Memory B cell (primary cell): ENCODE measurements at regions not wholly inside any gene's neighbourhood (a gene's known extent, or its start where the extent isn't known, plus 50 kb on each side); places are given as distances from the start of the nearest gene placed in this dataset.

Experiments
- ATAC-seq: fragments of 150-1000 bp; cut with Tn5 transposase; 2 replicates; pipeline ENCODE4 v1.10.0; 2021; ENCODE audit warnings: low read depth, mild to moderate bottlenecking, moderate library complexity
- DNase-seq, 2 donors: peaks; one replicate each; pipeline ENCODE4 v3.0.0; 2022; ENCODE audit warnings: low spot score in 2 of 2
- H3K27ac Mint-ChIP-seq: one replicate; pipeline ENCODE4 v1.8.0; 2022; ENCODE audit warnings: mild to moderate bottlenecking, moderate library complexity, mixed read lengths
- H3K27me3 Mint-ChIP-seq: one replicate; pipeline ENCODE4 v1.8.0; 2022; ENCODE audit warnings: mixed read lengths
- H3K36me3 Mint-ChIP-seq: one replicate; pipeline ENCODE4 v1.8.0; 2022; ENCODE audit warnings: mild to moderate bottlenecking, mixed read lengths
- H3K4me1 Mint-ChIP-seq: one replicate; pipeline ENCODE4 v1.8.0; 2022; ENCODE audit warnings: mixed read lengths
- H3K4me3 Mint-ChIP-seq: one replicate; pipeline ENCODE4 v1.8.0; 2022; ENCODE audit warnings: mild to moderate bottlenecking, moderate library complexity, mixed read lengths
- H3K9me3 Mint-ChIP-seq: one replicate; pipeline ENCODE4 v1.8.0; 2022; ENCODE audit warnings: mixed read lengths

DNA sequence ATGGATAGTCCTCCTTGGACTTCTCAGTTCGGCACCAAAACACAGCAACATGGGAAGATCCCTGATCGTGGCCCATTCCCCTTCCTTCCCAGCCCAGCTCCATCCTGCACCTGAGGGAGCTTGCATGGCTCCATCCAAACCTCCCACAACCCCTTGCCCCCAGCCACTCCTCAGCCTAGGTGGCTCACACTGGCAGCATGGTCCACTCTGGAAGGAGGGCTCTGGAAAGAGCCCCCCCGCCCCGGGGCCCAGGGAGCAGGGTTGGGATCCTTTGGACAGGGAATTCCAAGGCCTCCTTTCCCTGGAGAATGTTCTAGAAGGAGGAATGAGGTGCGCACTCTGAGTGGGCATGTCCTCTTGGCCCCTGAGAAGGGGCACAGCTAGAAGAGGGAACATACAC is 62.8 kb upstream of the ID2 start:
- no peak for DNase-seq
- ATAC-seq: no peak
- Mint-ChIP-seq H3K27ac (no peak overlapping the region), H3K9me3 (no peaks in the 10 kb centered on the region), H3K27me3 (peaks cover 22% of the 10 kb centered on the region), H3K36me3 (no peaks in the 10 kb centered on the region), H3K4me3 (no peak overlapping the region), H3K4me1 (peaks cover 5% of the 10 kb centered on the region)

GRCh38 chr2:8620611-8621382 is 61.1 kb upstream of the ID2 start:
- DNase-seq (no peak), ATAC-seq (no peak)
- no peak overlapping the region for H3K27ac Mint-ChIP-seq
- no peaks in the 10 kb centered on the region for H3K9me3 Mint-ChIP-seq
- peaks cover 5% of the 10 kb centered on the region for H3K4me1 Mint-ChIP-seq
- H3K36me3 Mint-ChIP-seq: no peaks in the 10 kb centered on the region
- H3K4me3 Mint-ChIP-seq: no peak overlapping the region
- H3K27me3 Mint-ChIP-seq: peaks cover 16% of the 10 kb centered on the region

GRCh38 chr2:8622199-8622911 is 59.5 kb upstream of the ID2 start:
- ATAC-seq: no peak
- DNase-seq: no peak
- no peak overlapping the region for H3K4me3 Mint-ChIP-seq
- H3K27me3 Mint-ChIP-seq: peaks cover 18% of the 10 kb centered on the region
- H3K4me1 Mint-ChIP-seq: peaks cover 5% of the 10 kb centered on the region
- H3K27ac Mint-ChIP-seq: no peak overlapping the region
- no peaks in the 10 kb centered on the region for H3K9me3 Mint-ChIP-seq
- no peaks in the 10 kb centered on the region for H3K36me3 Mint-ChIP-seq

- H3K4me1 Mint-ChIP-seq: peaks cover 5% of the 10 kb centered on the region
- peaks cover 18% of the 10 kb centered on the region for H3K27me3 Mint-ChIP-seq
- H3K36me3 Mint-ChIP-seq: no peaks in the 10 kb centered on the region
- DNase-seq (no peak), ATAC-seq (no peak)
- no peak overlapping the region for H3K27ac Mint-ChIP-seq
- no peaks in the 10 kb centered on the region for H3K9me3 Mint-ChIP-seq
- H3K4me3 Mint-ChIP-seq: no peak overlapping the region
Measured at GRCh38 chr2:8622924-8623465, 58.9 kb upstream of the ID2 start.

- ATAC-seq: no peak
- no peaks in the 10 kb centered on the region for H3K36me3 Mint-ChIP-seq
- no peak overlapping the region for H3K27ac Mint-ChIP-seq
- DNase-seq: no peak
- H3K27me3 Mint-ChIP-seq: peaks cover 20% of the 10 kb centered on the region
- H3K9me3 Mint-ChIP-seq: no peaks in the 10 kb centered on the region
- no peak overlapping the region for H3K4me3 Mint-ChIP-seq
- peaks cover 10% of the 10 kb centered on the region for H3K4me1 Mint-ChIP-seq
Measured at GRCh38 chr2:8623576-8623957, 58.3 kb upstream of the ID2 start.

DNA sequence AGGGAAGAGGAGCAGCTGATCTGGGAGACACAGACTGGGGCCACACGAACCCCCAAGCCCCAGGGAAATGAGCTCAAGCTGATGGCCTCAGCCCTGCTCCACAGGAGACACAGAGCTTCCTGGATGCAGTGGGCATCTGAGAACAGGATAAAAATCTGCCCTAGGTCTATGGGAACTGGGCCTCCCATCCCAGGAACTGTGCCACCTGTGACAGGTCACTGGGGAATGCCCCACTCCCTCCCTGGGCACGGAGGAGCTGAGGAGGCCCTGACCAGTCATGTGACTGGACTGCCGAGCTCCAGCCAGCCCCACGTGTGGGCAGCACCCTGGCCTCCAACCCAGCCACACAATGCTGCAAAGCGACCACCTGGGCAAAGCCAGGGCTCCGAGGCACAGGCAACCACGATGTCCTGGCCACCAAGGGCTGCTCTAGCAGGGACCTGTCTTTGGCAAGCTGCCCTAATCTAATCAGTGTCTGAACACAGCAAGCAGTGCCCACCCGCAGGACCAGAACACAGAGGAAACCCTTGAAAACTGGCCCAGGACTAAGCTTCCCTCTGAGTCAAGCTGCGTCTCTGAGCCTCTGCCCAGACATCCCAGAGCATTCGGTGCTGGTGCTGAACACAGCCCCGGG is 57.8 kb upstream of the ID2 start:
- no peak for ATAC-seq
- no peak for DNase-seq
- Mint-ChIP-seq H3K4me3 (no peak overlapping the region), H3K4me1 (peaks cover 13% of the 10 kb centered on the region), H3K36me3 (no peaks in the 10 kb centered on the region), H3K27ac (no peak overlapping the region), H3K27me3 (peaks cover 19% of the 10 kb centered on the region), H3K9me3 (no peaks in the 10 kb centered on the region)

- no peak overlapping the region for H3K27ac Mint-ChIP-seq
- no peaks in the 10 kb centered on the region for H3K9me3 Mint-ChIP-seq
- ATAC-seq (no peak), DNase-seq (no peak)
- no peak overlapping the region for H3K4me3 Mint-ChIP-seq
- H3K36me3 Mint-ChIP-seq: no peaks in the 10 kb centered on the region
- peaks cover 17% of the 10 kb centered on the region for H3K27me3 Mint-ChIP-seq
- H3K4me1 Mint-ChIP-seq: peaks cover 13% of the 10 kb centered on the region
Measured at GRCh38 chr2:8624855-8625398, 56.9 kb upstream of the ID2 start.

DNA sequence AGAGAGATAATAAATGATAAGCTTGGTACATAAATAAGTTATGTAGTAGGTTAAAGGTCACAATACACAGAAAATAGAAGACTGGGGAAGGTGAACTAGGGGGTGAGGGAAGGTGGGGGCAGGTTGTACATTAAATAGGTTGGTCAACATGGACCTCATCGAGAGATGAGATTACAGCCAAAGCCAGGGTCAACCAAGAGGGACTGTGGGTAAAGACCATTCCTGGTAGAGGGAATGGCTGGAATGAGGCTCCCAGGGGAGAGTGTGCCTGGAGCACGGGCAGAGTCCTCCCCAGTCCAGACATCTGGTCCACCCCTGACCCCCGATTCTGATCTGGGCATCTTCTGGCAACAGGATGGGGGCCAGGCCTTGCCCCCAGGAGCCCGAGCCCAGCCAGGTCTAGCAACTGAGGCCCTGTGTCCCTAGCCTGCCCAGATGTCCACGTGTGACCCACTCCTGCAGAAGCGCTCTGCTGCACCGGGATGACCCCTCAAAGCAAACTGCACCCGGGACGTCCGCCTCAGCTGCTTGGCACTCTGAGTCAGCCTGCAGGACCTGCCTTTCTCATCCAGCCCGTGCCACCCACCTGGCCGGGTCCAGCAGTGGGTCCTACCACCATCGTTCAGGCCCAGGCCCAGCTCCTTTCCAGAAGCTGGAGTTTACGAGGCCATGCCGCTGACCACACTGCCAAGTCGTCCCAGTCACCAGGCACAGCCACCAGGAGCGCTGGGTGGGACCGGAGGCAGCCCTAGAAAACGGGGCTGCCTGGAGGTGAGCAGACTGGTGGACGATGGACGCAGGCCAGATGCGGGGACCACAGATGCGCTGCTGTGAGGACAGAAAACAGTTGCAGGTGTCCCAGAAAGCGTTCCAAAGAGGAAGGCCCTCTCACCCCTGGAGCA is 56.2 kb upstream of the ID2 start:
- ATAC-seq (no peak), DNase-seq (no peak)
- H3K4me3 Mint-ChIP-seq: no peak overlapping the region
- H3K36me3 Mint-ChIP-seq: no peaks in the 10 kb centered on the region
- H3K4me1 Mint-ChIP-seq: peaks cover 13% of the 10 kb centered on the region
- H3K9me3 Mint-ChIP-seq: no peaks in the 10 kb centered on the region
- peaks cover 17% of the 10 kb centered on the region for H3K27me3 Mint-ChIP-seq
- H3K27ac Mint-ChIP-seq: no peak overlapping the region

- no peak for ATAC-seq
- H3K36me3 Mint-ChIP-seq: no peaks in the 10 kb centered on the region
- no peaks in the 10 kb centered on the region for H3K9me3 Mint-ChIP-seq
- H3K4me1 Mint-ChIP-seq: peaks cover 13% of the 10 kb centered on the region
- DNase-seq: no peak
- no peak overlapping the region for H3K27ac Mint-ChIP-seq
- H3K27me3 Mint-ChIP-seq: peaks cover 17% of the 10 kb centered on the region
- H3K4me3 Mint-ChIP-seq: no peak overlapping the region
Measured at GRCh38 chr2:8626572-8626971, 55.3 kb upstream of the ID2 start.

DNA sequence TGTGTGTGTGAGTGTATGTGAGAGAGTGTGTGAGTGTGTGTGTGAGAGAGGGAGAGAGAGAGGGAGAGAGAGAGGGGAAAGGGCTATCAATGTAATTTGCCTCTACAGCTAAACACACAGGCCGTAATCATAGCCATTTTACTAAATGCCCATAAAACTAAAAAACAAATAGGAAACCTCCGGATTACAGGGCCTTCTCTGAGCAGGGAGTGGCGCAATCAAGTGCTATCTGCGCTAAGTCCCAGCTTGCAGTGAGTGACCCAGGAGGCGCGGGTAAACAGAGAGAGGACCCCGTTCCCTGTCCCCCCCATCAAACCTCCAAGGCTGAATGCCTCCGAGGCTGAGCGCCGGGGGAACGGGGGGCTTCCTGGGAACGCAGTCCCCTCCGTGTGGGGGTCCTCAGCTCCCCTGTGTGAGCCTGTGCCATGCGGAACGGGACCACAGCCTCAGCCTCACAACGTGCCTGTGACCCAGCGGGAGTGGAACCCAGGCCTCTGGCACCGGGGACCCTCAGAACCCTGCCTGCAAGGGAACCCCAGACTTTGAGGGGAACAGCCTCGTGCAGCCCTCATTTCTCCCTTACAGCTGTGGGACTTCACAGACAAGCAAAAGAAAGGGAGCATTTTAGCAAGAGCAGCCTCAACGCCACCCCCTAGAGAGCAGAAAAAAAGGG is 54.7 kb upstream of the ID2 start:
- H3K4me3 Mint-ChIP-seq: no peak overlapping the region
- H3K27ac Mint-ChIP-seq: no peak overlapping the region
- DNase-seq: no peak
- H3K9me3 Mint-ChIP-seq: no peaks in the 10 kb centered on the region
- H3K4me1 Mint-ChIP-seq: peaks cover 13% of the 10 kb centered on the region
- no peaks in the 10 kb centered on the region for H3K36me3 Mint-ChIP-seq
- ATAC-seq: no peak
- peaks cover 17% of the 10 kb centered on the region for H3K27me3 Mint-ChIP-seq

GRCh38 chr2:8627692-8628085 is 54.2 kb upstream of the ID2 start:
- H3K4me3 Mint-ChIP-seq: no peak overlapping the region
- no peaks in the 10 kb centered on the region for H3K36me3 Mint-ChIP-seq
- ATAC-seq: no peak
- H3K27ac Mint-ChIP-seq: no peak overlapping the region
- peaks cover 15% of the 10 kb centered on the region for H3K27me3 Mint-ChIP-seq
- DNase-seq: no peak
- peaks cover 11% of the 10 kb centered on the region for H3K4me1 Mint-ChIP-seq
- H3K9me3 Mint-ChIP-seq: no peaks in the 10 kb centered on the region

GRCh38 chr2:8628179-8628865 is 53.5 kb upstream of the ID2 start:
- Mint-ChIP-seq H3K9me3 (no peaks in the 10 kb centered on the region), H3K4me1 (peaks cover 8% of the 10 kb centered on the region), H3K27me3 (peaks cover 9% of the 10 kb centered on the region), H3K36me3 (no peaks in the 10 kb centered on the region), H3K4me3 (no peak overlapping the region), H3K27ac (no peak overlapping the region)
- ATAC-seq (peak; percentile 34), DNase-seq (no peak)

- H3K36me3 Mint-ChIP-seq: no peaks in the 10 kb centered on the region
Measured at GRCh38 chr2:8628866-8629209, 53.0 kb upstream of the ID2 start.

More at GRCh38 chr2:8628866-8629209, 53.0 kb upstream of the ID2 start:
- H3K27me3 Mint-ChIP-seq: peaks cover 6% of the 10 kb centered on the region
- H3K4me1 Mint-ChIP-seq: peaks cover 8% of the 10 kb centered on the region
- DNase-seq: no peak
- peak; percentile 10 for ATAC-seq
- H3K4me3 Mint-ChIP-seq: no peak overlapping the region
- no peak overlapping the region for H3K27ac Mint-ChIP-seq
- no peaks in the 10 kb centered on the region for H3K9me3 Mint-ChIP-seq
